Stimulated activated naive B cell treated with anti-CD40 and anti-IgM and Interleukin-4, amounts not matched to agents 10 μg/mL and 1 μg/mL and 100 μg/mL, for 72 hours (primary cell): ENCODE measurements at regions not wholly inside any gene's neighbourhood (a gene's known extent, or its start where the extent isn't known, plus 50 kb on each side); places are given as distances from the start of the nearest gene placed in this dataset.
"Not testable (repeated sequence)": the region's sequence is repeated elsewhere in the genome, so short reads cannot be mapped to it uniquely, and the experiment has no call there.

Experiments used
- ATAC-seq, 2 donors: fragments of 150-1000 bp; cut with Tn5 transposase; replicated peaks; 2 replicates each; pipeline ENCODE4 v1.10.0; 2021; ENCODE audit warnings: moderate library complexity in 1 of 2
- DNase-seq: peaks from one replicate; pipeline ENCODE4 v3.0.0; 2021
- H3K27ac Mint-ChIP-seq: one replicate; pipeline ENCODE4 v1.8.0; 2022; ENCODE audit warnings: mild to moderate bottlenecking, mixed read lengths
- H3K27me3 Mint-ChIP-seq, 2 donors: one replicate each; pipeline ENCODE4 v1.8.0; 2022; ENCODE audit warnings: mixed read lengths in 2 of 2
- H3K36me3 Mint-ChIP-seq, 2 donors: one replicate each; pipeline ENCODE4 v1.8.0; 2022; ENCODE audit warnings: mixed read lengths in 2 of 2, mild to moderate bottlenecking in 1 of 2
- H3K4me1 Mint-ChIP-seq, 2 donors: one replicate each; pipeline ENCODE4 v1.8.0; 2022; ENCODE audit warnings: mixed read lengths in 2 of 2, mild to moderate bottlenecking in 1 of 2
- H3K4me3 Mint-ChIP-seq, 2 donors: one replicate each; pipeline ENCODE4 v1.8.0; 2022; ENCODE audit warnings: mild to moderate bottlenecking in 2 of 2, mixed read lengths in 2 of 2, moderate library complexity in 1 of 2
- H3K9me3 Mint-ChIP-seq, 2 donors: one replicate each; pipeline ENCODE4 v1.8.0; 2022; ENCODE audit warnings: mixed read lengths in 2 of 2, mild to moderate bottlenecking in 1 of 2

DNA sequence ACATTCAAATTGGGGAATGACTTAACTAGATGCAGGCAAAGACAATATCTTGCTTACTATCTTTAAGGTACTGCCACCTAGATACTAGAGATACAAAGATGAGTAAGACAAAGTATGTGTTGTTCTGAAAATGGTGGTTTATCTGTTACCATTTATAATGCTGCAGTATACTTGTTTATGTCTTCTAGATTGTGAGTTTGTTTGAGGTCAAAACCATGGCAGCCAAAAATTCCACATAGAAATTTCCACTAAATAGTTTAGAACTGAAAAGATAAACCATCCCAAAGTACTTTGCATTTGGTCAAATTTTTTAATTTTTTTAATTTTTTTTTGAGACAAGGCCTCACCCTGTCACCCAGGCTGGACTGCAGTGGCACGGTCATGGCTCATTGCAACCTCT, 150.8 kb downstream of the SOX4 start:
- DNase-seq = no peak
- Mint-ChIP-seq H3K4me3 (no peak overlapping the region), H3K27ac (no peak overlapping the region), H3K27me3 (no peaks in the 10 kb centered on the region), H3K9me3 (no peaks in the 10 kb centered on the region), H3K36me3 (no peaks in the 10 kb centered on the region), H3K4me1 (peaks cover 2 to 8% of the 10 kb centered on the region in 2 donors)
- ATAC-seq = no peak

DNA sequence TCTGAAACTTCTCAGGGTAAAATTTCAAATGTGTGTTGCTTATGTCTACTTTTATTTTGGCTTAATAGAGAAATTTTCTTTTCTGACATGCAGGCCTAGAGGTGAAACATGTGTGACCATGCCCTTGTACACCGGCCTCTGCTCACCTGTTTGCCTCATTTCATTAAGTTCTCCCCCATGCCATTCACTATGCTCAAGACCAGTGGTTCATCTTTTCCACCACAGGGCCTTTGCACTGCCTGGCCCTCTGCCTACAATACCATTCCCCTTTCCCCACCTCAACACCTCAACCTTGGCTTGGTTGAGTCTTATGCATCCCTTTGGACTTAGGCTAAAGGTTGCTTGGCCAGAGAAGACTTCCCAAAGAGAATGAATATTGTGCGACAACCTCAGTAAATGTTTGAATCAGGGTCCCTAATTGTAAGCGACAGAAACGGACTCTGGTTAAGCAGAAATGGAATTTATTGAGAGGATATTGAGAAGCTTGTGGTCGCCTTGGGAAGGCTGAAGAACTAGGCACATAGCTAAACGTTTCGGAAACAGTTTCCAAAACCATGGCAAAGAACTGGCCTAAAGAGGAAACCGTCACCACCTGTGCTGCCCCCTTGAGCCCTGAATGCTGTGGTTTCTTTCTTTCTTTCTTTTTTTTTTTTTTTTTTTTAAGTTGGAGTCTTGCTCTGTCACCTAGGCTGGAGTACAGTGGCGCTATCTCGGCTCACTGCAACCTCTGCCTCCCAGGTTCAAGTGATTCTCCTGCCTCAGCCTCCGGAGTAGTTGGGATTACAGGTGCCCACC, 152.2 kb downstream of the SOX4 start:
- Mint-ChIP-seq H3K9me3 (no peaks in the 10 kb centered on the region), H3K4me1 (peaks cover 2 to 8% of the 10 kb centered on the region in 2 donors), H3K4me3 (no peak overlapping the region), H3K36me3 (no peaks in the 10 kb centered on the region), H3K27ac (no peak overlapping the region), H3K27me3 (no peaks in the 10 kb centered on the region)
- ATAC-seq (no peak), DNase-seq (no peak)

DNA sequence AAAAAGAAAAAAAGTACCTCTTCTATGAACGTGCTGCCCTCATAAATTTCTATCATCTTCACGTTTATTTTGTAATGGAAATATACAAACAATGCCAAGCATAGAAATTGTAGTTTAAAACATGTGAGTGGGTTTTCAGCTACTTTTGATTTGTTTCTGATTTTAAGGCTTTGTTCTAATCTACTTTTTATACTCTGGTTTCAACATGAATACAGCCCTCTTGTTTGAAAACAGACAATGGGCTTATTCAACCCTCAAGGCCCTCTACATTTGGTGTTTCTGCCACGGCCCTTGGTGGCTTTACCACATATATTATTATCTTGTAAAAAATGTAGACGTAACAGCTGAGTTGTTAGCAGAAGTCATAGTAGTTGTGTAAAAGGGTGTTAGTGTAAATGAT, 153.9 kb downstream of the SOX4 start:
- DNase-seq (no peak), ATAC-seq (no peak)
- Mint-ChIP-seq H3K9me3 (no peaks in the 10 kb centered on the region), H3K27ac (no peak overlapping the region), H3K4me1 (peaks cover 4 to 8% of the 10 kb centered on the region in 2 donors), H3K27me3 (no peaks in the 10 kb centered on the region), H3K36me3 (no peaks in the 10 kb centered on the region), H3K4me3 (no peak overlapping the region)

DNA sequence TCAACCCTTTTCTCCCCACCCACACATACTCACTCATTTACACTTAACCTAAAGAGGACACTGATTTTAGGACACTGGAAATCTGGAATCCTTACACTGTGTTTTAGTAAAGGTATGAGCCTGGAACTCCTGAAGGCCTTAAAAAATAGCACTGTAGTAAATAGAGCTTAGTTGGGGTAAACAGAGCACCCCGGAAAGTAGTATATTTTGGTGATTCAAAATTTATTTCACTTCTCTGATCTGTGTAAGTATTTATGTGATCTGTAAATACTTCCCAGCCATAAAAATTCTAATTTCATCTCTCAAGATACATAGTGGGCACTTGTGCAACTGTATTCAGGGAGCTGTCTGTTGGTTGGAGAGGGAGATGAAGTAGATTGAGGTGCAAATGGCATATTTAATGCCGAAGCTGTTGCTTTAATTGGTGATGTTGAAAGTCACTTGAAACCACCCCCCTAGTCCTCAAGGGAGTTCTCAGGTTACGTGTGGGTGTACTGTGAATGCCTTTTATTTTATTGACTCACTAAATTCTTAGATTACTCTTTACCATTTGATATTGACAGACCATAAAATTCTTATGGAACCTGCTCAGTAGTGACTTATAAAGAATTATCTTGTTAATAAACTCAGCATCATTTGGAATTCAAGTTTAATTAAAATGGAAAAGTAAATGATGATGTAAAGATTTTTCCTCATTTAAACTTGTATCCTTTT, 154.9 kb downstream of the SOX4 start:
- peaks cover 4 to 8% of the 10 kb centered on the region in 2 donors for H3K4me1 Mint-ChIP-seq
- no peaks in the 10 kb centered on the region for H3K9me3 Mint-ChIP-seq
- DNase-seq (no peak), ATAC-seq (peak in 1 of 2 donors; percentile 49)
- no peak overlapping the region for H3K4me3 Mint-ChIP-seq
- no peak overlapping the region for H3K27ac Mint-ChIP-seq
- no peaks in the 10 kb centered on the region for H3K36me3 Mint-ChIP-seq
- peaks cover 0 to 6% of the 10 kb centered on the region in 2 donors for H3K27me3 Mint-ChIP-seq

DNA sequence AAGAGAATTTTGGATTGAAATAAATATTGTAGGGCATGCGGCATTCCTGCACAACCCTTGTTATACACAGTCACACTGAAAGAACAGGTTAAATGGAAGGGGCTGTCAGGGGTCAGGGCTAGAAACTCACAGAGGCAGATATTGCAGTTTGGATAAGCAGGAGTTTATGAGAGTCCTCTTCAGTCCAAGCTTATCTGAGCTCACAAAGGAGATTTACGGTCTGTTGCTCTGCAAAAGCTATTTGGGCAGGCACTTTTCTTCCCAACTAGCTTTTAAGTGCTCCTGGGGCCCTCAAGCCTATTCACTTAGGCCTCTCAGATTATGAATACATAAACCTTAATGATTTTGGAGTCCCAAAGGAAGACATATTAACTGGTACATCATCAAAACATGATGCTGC, 156.2 kb downstream of the SOX4 start:
- DNase-seq (no peak), ATAC-seq (no peak)
- Mint-ChIP-seq H3K9me3 (no peaks in the 10 kb centered on the region), H3K36me3 (no peaks in the 10 kb centered on the region), H3K4me1 (peaks cover 4 to 8% of the 10 kb centered on the region in 2 donors), H3K27ac (no peak overlapping the region), H3K27me3 (peaks cover 0 to 6% of the 10 kb centered on the region in 2 donors), H3K4me3 (no peak overlapping the region)

DNA sequence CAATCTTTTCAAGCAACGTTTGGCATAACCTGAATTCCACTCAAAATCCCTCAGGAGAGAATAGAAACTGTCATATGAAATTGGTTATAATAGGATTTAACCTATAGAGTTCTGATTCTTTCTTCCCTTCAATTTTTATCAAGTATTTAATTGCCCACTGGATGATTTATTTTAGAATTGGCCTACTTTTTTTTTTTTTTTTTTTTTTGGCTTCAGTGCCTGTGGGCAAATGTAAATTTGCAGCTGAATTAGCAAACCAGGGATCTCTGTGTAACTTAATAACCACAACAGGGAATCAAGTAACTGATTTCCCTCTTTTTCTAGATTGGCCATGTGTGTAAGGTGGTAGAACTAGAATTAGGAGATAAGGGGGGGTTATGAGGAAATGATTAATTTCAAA, 157.0 kb downstream of the SOX4 start:
- no peak overlapping the region for H3K4me3 Mint-ChIP-seq
- peaks cover 0 to 6% of the 10 kb centered on the region in 2 donors for H3K27me3 Mint-ChIP-seq
- no peak for ATAC-seq
- no peaks in the 10 kb centered on the region for H3K9me3 Mint-ChIP-seq
- H3K27ac Mint-ChIP-seq = no peak overlapping the region
- no peaks in the 10 kb centered on the region for H3K36me3 Mint-ChIP-seq
- no peak for DNase-seq
- peaks cover 4 to 8% of the 10 kb centered on the region in 2 donors for H3K4me1 Mint-ChIP-seq

DNA sequence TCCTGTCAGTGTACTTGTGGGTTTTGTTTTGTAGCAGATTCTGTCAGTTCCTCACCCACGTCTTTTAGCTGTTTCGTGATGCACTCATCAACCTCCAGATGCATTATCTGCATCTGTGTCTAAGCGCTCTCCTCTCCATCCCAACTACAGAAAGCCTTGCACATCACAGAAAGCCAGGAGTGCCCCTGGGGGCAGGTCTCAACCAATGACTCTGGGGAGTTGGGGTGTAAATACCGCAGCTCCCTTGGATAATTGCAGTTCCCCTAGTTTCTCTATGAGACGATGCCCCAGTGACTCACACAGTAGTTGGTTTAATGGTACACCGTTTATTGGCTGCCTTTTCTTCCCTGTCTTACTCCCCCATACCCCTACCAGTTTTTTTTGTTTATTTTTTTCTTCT, 158.1 kb downstream of the SOX4 start:
- Mint-ChIP-seq H3K4me1 (peaks cover 4 to 8% of the 10 kb centered on the region in 2 donors), H3K36me3 (no peaks in the 10 kb centered on the region), H3K27ac (no peak overlapping the region), H3K27me3 (peaks cover 0 to 6% of the 10 kb centered on the region in 2 donors), H3K9me3 (no peaks in the 10 kb centered on the region), H3K4me3 (no peak overlapping the region)
- peak; percentile 36 to 65 for ATAC-seq
- DNase-seq = no peak

DNA sequence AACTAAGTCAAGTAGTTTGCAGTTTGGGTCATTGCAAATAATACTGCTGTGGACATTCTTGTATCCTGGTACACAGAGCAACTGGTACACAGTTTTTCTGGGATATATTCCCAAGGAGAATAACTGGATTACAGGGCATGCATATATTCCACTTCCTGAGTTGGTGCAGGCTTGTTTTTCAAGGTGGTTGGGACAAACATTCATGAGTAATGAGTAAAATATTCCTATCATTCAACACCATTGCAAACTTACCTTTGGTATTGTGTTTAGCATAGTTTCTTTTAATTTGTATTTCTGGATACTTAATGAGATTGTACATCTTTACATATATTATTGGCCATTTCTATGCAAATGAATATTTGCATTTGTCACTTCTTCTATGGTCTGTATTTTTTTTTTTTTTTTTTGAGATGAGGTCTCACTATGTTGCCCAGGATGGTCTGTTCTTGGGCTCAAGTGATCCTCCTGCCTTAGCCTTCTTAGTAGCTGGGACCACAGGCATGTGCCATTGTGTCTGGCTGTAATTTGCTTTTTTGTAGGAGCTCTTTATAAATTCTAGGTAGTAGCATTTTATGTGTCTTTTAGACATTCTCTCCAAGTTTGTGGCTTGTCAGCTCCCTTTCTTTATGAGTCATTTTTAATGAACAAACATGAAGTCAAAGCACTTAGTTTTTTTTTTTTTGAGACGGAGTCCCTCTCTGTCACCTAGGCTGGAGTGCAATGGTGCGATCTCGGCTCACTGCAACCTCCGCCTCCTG, 158.7 kb downstream of the SOX4 start:
- Mint-ChIP-seq H3K9me3 (no peaks in the 10 kb centered on the region), H3K36me3 (no peaks in the 10 kb centered on the region), H3K4me1 (peaks cover 4 to 8% of the 10 kb centered on the region in 2 donors), H3K4me3 (no peak overlapping the region), H3K27ac (no peak overlapping the region), H3K27me3 (peaks cover 0 to 6% of the 10 kb centered on the region in 2 donors)
- ATAC-seq (no peak), DNase-seq (no peak)

DNA sequence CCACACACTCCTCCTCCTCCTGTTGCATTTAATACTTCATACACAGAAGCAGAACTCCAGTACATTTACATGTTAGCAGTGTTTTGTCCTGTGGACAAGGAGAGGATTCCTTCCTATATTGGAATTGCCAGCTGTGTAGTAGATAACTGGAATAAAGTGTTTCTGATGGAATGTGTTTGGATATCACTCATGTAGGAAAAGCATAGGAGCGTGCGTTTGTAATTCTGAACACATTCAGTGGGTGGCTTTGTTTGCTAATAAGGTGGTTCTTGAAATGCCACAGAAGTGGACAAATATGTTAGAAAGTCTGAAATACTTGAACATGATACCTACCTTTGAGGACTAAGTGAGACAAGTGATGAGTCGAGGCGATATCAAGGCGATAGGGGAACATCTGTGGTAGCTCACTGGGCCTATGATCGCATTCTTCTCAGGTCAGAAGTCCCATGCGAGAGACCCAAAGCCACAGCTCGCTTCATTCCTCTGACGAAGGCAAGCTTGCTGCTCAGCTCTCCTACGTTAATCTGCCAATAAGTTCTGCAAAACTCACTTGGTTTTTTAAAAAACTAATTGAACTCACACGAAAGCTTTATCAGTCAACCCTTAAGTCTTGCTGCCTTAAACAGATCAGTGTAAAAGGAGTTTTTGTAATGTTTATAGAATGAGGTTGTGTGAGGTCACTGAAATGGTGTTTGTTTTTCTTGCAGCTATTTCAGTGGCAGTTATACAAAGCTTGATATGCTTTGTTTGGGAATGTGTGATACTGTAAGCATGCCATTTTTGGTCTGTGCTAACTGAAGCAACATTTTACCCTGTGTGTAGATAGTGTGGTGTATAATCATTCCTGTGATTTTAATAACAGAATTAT, 159.9 kb downstream of the SOX4 start:
- ATAC-seq = no peak
- no peaks in the 10 kb centered on the region for H3K36me3 Mint-ChIP-seq

DNA sequence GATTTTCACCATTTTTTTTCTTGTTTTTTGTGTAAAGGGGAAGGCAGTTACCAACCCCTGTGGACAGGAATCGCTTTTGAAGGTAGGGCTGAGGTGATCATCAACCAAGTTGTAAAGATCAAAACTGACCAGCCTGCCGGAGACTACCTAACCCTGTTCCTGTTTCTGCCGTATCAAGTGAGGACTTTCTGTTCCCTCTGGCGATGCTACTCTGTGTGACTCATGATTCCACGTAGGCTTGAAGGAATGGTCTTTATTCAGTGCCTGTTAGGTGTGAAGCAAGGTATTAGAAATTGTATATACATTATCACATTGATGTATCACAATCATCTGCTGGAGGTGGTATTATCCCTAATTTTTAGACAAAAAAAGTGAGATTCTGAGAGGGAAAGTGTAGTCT, 161.3 kb downstream of the SOX4 start:
- Mint-ChIP-seq H3K4me1 (peaks cover 0 to 1% of the 10 kb centered on the region in 2 donors), H3K27me3 (peaks cover 0 to 6% of the 10 kb centered on the region in 2 donors), H3K9me3 (no peaks in the 10 kb centered on the region), H3K27ac (no peak overlapping the region), H3K36me3 (no peaks in the 10 kb centered on the region), H3K4me3 (no peak overlapping the region)
- DNase-seq = no peak
- ATAC-seq = peak; percentile 45 to 63

More for the DNA sequence above, 159.9 kb downstream of the SOX4 start:
- Mint-ChIP-seq H3K4me3 (no peak overlapping the region), H3K27ac (no peak overlapping the region), H3K27me3 (peaks cover 0 to 6% of the 10 kb centered on the region in 2 donors), H3K4me1 (peaks cover 1 to 3% of the 10 kb centered on the region in 2 donors), H3K9me3 (no peaks in the 10 kb centered on the region)
- no peak for DNase-seq

DNA sequence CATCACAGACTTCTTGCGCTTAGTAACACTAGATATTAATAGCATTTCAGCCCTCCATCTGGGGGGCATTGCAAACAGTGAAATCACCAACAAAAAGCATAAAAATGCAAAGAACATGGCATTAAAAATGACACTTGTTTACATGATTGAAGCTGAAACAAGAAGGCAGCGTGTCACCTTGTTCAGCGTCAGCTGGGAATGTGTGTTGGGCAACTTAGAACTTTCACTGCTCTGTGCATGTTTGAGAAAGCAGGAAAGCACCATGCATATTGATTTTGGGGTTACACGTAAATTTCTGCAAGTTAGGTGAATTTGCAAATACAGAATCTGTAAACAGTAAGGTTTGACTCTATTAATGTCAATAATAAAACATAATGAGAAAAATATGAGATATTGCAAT, 162.9 kb downstream of the SOX4 start:
- ATAC-seq (no peak), DNase-seq (no peak)
- no peaks in the 10 kb centered on the region for H3K36me3 Mint-ChIP-seq
- peaks cover 0 to 1% of the 10 kb centered on the region in 2 donors for H3K4me1 Mint-ChIP-seq
- no peak overlapping the region for H3K4me3 Mint-ChIP-seq
- no peak overlapping the region for H3K27ac Mint-ChIP-seq
- H3K27me3 Mint-ChIP-seq = peaks cover 0 to 6% of the 10 kb centered on the region in 2 donors
- H3K9me3 Mint-ChIP-seq = no peaks in the 10 kb centered on the region

DNA sequence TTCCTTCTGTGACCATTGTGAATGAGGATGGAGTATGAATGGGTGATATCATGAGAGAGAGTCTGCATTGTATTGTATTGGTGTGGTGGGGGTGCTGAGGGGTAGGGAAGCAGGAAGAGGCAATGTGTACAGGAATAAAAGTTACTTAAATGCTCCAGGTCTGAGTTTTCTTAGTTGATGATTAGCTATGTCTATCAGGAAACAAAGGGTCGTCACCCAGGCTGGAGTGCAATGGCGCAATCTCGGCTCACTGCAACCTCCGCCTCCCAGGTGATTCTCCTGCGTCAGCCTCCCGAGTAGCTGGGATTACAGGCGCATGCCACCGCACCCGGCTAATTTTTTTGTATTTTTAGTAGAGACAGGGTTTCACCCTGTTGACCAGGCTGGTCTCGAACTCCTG, 163.8 kb downstream of the SOX4 start:
- H3K9me3 Mint-ChIP-seq, H3K4me3 Mint-ChIP-seq, H3K27me3 Mint-ChIP-seq, DNase-seq, ATAC-seq, H3K4me1 Mint-ChIP-seq, H3K27ac Mint-ChIP-seq, H3K36me3 Mint-ChIP-seq: not testable (repeated sequence)

DNA sequence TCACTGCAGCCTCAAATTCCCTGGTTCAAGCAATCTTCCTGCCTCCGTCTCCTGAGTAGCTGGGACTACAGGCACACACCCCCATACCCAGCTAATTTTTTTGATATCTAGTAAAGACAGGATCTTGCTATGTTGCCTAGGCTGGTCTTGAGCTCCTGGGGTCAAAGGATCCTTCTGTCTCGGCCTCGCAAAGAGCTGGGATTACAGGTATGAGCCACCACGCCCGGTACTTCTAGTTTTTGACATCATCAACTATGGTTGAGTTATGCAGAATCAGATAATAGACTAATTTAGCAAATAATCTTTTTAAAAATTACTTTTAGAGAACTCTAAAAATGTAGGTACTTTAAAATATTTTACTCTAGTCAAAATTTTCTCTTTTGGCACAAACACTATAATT, 166.2 kb downstream of the SOX4 start:
- DNase-seq = no peak
- Mint-ChIP-seq H3K27me3 (no peaks in the 10 kb centered on the region), H3K36me3 (no peaks in the 10 kb centered on the region)

More for the DNA sequence above, 166.2 kb downstream of the SOX4 start:
- H3K27ac Mint-ChIP-seq = no peak overlapping the region
- H3K9me3 Mint-ChIP-seq = no peaks in the 10 kb centered on the region
- H3K4me3 Mint-ChIP-seq = no peak overlapping the region
- no peak for ATAC-seq
- no peaks in the 10 kb centered on the region for H3K4me1 Mint-ChIP-seq
